RWPE1 (cell line): ENCODE measurements at regions not wholly inside any gene's neighbourhood (a gene's known extent, or its start where the extent isn't known, plus 50 kb on each side); places are given as distances from the start of the nearest gene placed in this dataset.

ENCODE experiments used
- CTCF ChIA-PET: fragments of 350-600 bp; sonication (Branson Sonifier 250); formaldehyde crosslinking; extraction: SDS; loops from one replicate; lab custom pipeline; 2021; lab: Yijun Ruan, JAX
- POLR2A ChIA-PET: fragments of 400-600 bp; formaldehyde crosslinking; extraction: SDS; loops from one replicate; lab custom pipeline; 2020; ENCODE audit warnings: antibody characterized with exemption; ENCODE audit not compliant: low non-redundant PET; lab: Yijun Ruan, JAX
- DNase-seq: peaks from one replicate; pipeline ENCODE4 v3.0.0; 2012; ENCODE audit warnings: low spot score
- H3K27ac ChIP-seq: fragments of 450-650 bp; 2 replicates; pipeline ENCODE4 v1.5.1; 2017
- TF ChIP-seq, protein P1 (sequence below): fragments of 450-650 bp; conservative IDR thresholded peaks from 2 replicates; pipeline ENCODE4 v1.5.1; 2017; ENCODE audit warnings: low read depth, mild to moderate bottlenecking

DNA sequence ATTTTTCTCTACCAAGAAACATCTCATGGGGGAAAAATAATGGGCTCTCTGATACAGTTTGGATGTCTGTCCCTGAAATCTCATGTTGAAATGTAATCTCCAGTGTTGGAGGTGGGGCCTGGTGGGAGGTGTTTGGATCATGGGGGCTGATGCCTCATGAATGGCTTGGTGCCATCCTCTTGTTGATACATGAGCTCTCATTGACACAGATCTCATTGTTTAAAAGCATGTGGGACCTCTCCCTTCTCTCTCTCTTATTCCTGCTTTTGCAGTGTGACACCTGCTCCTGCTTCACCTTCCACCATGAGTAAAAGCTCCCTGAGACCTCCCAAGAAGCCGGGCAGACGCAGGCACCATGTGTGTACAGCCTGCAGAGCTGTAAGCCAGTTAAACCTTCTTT, 332.5 kb upstream of the NRIP1 start:
- H3K27ac ChIP-seq: no peak overlapping the region
- ChIA-PET POLR2A (no interaction called here), CTCF (no interaction called here)

DNA sequence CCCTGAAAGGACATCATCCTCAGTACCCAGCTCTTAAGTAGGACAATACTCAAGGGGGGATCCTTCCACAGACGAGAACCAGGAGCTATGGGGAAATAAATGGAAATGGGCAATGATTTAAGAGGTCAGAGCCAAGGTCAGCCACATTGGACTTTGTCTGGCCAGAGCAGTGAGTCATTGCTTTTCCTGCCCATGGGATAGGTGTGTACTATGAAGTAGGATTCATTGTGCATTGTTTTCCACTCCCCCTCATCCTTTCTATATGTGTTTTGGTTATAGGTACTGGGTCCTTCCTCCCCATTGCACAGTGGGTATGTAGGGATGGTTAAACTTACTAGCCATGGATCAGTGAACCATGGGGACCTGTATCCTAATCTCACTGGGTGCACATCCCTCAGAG, 328.9 kb upstream of the USP25 start:
- POLR2A ChIA-PET: no interaction called here
- no peak overlapping the region for H3K27ac ChIP-seq
- TF ChIP-seq, protein P1, sequence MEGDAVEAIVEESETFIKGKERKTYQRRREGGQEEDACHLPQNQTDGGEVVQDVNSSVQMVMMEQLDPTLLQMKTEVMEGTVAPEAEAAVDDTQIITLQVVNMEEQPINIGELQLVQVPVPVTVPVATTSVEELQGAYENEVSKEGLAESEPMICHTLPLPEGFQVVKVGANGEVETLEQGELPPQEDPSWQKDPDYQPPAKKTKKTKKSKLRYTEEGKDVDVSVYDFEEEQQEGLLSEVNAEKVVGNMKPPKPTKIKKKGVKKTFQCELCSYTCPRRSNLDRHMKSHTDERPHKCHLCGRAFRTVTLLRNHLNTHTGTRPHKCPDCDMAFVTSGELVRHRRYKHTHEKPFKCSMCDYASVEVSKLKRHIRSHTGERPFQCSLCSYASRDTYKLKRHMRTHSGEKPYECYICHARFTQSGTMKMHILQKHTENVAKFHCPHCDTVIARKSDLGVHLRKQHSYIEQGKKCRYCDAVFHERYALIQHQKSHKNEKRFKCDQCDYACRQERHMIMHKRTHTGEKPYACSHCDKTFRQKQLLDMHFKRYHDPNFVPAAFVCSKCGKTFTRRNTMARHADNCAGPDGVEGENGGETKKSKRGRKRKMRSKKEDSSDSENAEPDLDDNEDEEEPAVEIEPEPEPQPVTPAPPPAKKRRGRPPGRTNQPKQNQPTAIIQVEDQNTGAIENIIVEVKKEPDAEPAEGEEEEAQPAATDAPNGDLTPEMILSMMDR: no peak
- CTCF ChIA-PET: interaction anchor here (0.6 kb wide), 1 partner anchor 27 kb away, joined by 6 read pairs; no protein-coding TSS in a partner anchor
- no peak for DNase-seq

More for the DNA sequence above, 332.5 kb upstream of the NRIP1 start:
- DNase-seq: no peak
- TF ChIP-seq, protein P1: no peak

DNA sequence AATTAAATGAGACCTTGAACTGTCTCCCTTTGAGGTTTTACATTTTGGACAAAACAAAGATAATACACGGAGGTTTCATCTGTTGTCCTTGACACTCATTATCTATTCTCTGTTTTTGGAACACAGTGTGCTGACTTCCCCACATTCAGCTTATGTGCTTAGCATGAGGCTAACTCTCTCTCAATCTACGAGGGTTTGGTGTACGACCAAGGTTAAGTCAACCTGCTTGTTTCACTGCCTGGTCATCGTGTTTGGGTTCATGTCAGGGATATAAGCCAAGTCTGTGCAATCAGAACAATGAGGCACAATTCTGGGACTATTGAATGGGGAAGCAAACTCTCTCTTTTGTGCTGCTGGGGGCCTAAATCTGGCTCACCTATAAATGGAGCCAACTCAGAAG, 328.5 kb upstream of the USP25 start:
- DNase-seq: no peak
- no peak overlapping the region for H3K27ac ChIP-seq

DNA sequence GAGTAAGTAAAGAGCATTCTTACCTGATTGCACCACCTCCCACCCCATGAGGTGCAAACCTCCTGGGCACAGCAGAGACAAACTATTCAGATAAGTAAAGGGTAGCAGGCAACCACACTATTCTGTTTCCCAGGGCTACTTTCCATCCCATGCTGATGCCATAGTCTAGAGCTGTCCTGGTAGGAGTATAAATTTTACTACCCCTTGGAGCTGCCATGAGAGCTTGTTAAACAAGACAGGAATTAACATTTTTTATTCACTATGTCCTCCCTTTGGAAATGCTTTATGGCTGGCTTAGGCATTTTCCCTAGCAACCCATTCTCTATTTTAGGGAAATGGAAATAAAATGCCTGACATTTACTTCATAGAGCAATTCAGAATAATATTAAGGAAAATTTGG, 324.6 kb upstream of the USP25 start:
- CTCF ChIA-PET: interaction anchor here (0.5 to 0.6 kb wide), 2 partner anchors 30 to 332 kb away, joined by 4 read pairs; no protein-coding TSS in a partner anchor
- no peak for DNase-seq

More for the DNA sequence above, 328.5 kb upstream of the USP25 start:
- TF ChIP-seq, protein P1: no peak
- ChIA-PET CTCF (interaction anchor here (0.6 kb wide), 1 partner anchor 27 kb away, joined by 6 read pairs; no protein-coding TSS in a partner anchor), POLR2A (no interaction called here)

DNA sequence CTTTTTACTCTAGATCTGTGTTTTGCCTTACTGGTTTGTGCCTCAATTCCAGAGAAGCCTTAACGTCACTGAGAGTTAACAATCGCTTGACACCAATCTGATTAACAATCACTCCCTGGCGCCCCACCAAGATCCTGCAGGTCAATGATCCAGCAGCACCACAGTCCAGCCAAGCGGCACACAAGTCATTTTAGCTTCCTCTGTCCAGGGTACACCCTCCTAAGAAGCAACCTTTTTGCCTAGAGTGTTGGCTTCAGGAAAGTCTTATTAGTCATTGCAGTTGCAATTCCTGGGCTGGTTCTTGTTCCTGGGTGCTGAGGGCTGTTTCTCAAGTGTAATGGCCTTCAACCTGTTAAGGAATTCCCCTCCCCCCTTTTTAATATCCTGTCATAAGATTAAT, 323.0 kb upstream of the USP25 start:
- CTCF ChIA-PET: no interaction called here
- no peak overlapping the region for H3K27ac ChIP-seq
- TF ChIP-seq, protein P1: no peak
- POLR2A ChIA-PET: no interaction called here
- no peak for DNase-seq

More for the DNA sequence above, 324.6 kb upstream of the USP25 start:
- POLR2A ChIA-PET: no interaction called here
- H3K27ac ChIP-seq: no peak overlapping the region
- TF ChIP-seq, protein P1: no peak

DNA sequence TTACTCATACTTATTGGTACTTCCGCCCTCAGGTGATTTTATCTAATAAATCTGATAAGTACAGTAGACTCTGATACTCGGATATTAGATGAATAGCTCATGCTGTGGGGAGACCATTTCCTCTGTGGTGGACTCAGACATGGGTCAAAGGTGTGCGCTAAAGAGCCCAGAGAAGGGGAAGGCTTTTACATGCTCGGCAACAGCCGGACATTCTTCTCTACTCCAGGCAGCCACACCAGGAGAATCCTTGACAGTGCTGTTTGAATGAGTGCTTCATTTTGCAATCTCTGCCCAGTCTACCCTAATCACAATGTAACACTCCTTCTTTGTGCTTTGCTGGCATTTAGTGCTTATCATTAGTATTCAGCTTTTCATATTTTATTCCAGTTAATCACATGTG, 322.2 kb upstream of the USP25 start:
- H3K27ac ChIP-seq: no peak overlapping the region
- TF ChIP-seq, protein P1: no peak
- ChIA-PET POLR2A (no interaction called here), CTCF (no interaction called here)
- DNase-seq: no peak
